ENCODE measurements at regions not wholly inside any gene's neighbourhood (a gene's known extent, or its start where the extent isn't known, plus 50 kb on each side); places are given as distances from the start of the nearest gene placed in this dataset.

GRCh38 chr16:85498607-85499006 is 114.5 kb upstream of the GSE1 start:
- DNase-seq (ENCODE audit: low read depth, low spot score) = no peak
- Histone ChIP-seq H3K27me3 (ENCODE audit: control insufficient read depth, insufficient read depth, low read length) (no peaks in the 10 kb centered on the region), H3K9me3 (ENCODE audit: control insufficient read depth, insufficient read depth, low read depth, low read length) (no peaks in the 10 kb centered on the region), H3K27ac (ENCODE audit: low read length) (no peak overlapping the region), H3K36me3 (ENCODE audit: control insufficient read depth, insufficient read depth, low read length) (no peaks in the 10 kb centered on the region), H3K4me3 (ENCODE audit: low read depth in 2 of 2, low read length in 2 of 2) (no peak overlapping the region), H3K4me1 (ENCODE audit: control insufficient read depth, insufficient read depth, low read length) (no peaks in the 10 kb centered on the region)
- no peak for TF ChIP-seq TCF7L2 (IDR thresholded peaks at IDR 0.05; ENCODE audit: low read depth, low read length)
- no peak for TF ChIP-seq CTCF (IDR thresholded peaks at IDR 0.05)
- no peak for TF ChIP-seq SIN3A (IDR thresholded peaks at IDR 0.05; ENCODE audit: borderline replicate concordance, insufficient read depth, low read depth, low read length)
- TF ChIP-seq POLR2AphosphoS5 (IDR thresholded peaks at IDR 0.05; ENCODE audit: low read depth, low read length) = no peak
- TF ChIP-seq REST (IDR thresholded peaks at IDR 0.05; ENCODE audit: insufficient read depth in 1 of 2, low read depth in 2 of 2, low read length in 1 of 2) = no peak
- ChIA-PET CTCF (no interaction called here), POLR2A (interaction anchor here (0.6 to 0.7 kb wide), 2 partner anchors 11 to 83 kb away, joined by 3 to 6 read pairs; no protein-coding TSS in a partner anchor)
- intact Hi-C loops (cut with micrococcal nuclease; ENCODE audit: unreplicated experiment) (no loop called here), in situ Hi-C loops (cut with HindIII; ENCODE audit: low pct_unique_long_range_greater_than_20kb, low sequenced_read_pairs) (no loop called here)
- peak; percentile 52; the same call in 1 of the 2 replicates for ATAC-seq
- BruUV-seq (replicated peaks) = no TSS peak

- no peaks in the 10 kb centered on the region for H3K4me1 ChIP-seq (ENCODE audit: control insufficient read depth, insufficient read depth, low read length)
- no peak overlapping the region for H3K4me3 ChIP-seq (ENCODE audit: low read depth in 2 of 2, low read length in 2 of 2)
- no TSS peak for BruUV-seq (replicated peaks)
- no peaks in the 10 kb centered on the region for H3K27me3 ChIP-seq (ENCODE audit: control insufficient read depth, insufficient read depth, low read length)
- POLR2A ChIA-PET = no interaction called here
- no peak overlapping the region for H3K27ac ChIP-seq (ENCODE audit: low read length)
- H3K9me3 ChIP-seq (ENCODE audit: control insufficient read depth, insufficient read depth, low read depth, low read length) = no peaks in the 10 kb centered on the region
- ATAC-seq = no peak
- DNase-seq (ENCODE audit: low read depth, low spot score) = no peak
- intact Hi-C loops (cut with micrococcal nuclease; ENCODE audit: unreplicated experiment) (no loop called here), in situ Hi-C loops (cut with HindIII; ENCODE audit: low pct_unique_long_range_greater_than_20kb, low sequenced_read_pairs) (no loop called here)
- CTCF ChIA-PET = no interaction called here
- TF ChIP-seq TCF7L2 (IDR thresholded peaks at IDR 0.05; ENCODE audit: low read depth, low read length) (no peak), CTCF (IDR thresholded peaks at IDR 0.05) (no peak), SIN3A (IDR thresholded peaks at IDR 0.05; ENCODE audit: borderline replicate concordance, insufficient read depth, low read depth, low read length) (no peak), POLR2AphosphoS5 (IDR thresholded peaks at IDR 0.05; ENCODE audit: low read depth, low read length) (no peak), REST (IDR thresholded peaks at IDR 0.05; ENCODE audit: insufficient read depth in 1 of 2, low read depth in 2 of 2, low read length in 1 of 2) (no peak)
- H3K36me3 ChIP-seq (ENCODE audit: control insufficient read depth, insufficient read depth, low read length) = no peaks in the 10 kb centered on the region
Observed at GRCh38 chr16:85500220-85500619, 112.9 kb upstream of the GSE1 start.
